ENCODE measurements at regions not wholly inside any gene's neighbourhood (a gene's known extent, or its start where the extent isn't known, plus 50 kb on each side); places are given as distances from the start of the nearest gene placed in this dataset.
"Not testable (repeated sequence)": the region's sequence is repeated elsewhere in the genome, so short reads cannot be mapped to it uniquely, and the experiment has no call there.

GRCh38 chr3:187997946-187998561 is 155.9 kb upstream of the LPP start:
- no peak for DNase-seq (ENCODE audit: low read depth)

DNA sequence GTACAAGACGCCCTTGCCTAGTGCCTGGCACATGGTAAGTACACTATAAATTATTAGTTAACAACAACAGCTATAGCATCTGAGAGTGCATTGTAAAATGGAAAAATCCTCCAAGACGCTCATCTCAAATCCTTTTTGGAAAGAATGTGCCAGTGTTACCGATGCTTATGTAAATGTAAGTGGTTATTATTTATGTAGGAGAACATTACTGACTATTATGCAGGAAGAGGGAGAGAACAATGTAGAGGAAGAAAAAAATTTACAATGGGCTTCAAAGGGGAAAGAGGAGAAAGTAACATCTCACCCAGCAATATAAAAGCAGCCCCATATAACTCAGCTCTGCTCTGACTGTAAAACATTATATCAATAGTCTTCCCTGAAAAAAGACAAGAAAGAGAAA is 155.3 kb upstream of the LPP start:
- DNase-seq (ENCODE audit: low read depth): no peak

- DNase-seq (ENCODE audit: low read depth): no peak
Observed at GRCh38 chr3:187999821-188000220, 154.1 kb upstream of the LPP start.

GRCh38 chr3:188000361-188000861 is 153.5 kb upstream of the LPP start:
- DNase-seq (ENCODE audit: low read depth): no peak

DNA sequence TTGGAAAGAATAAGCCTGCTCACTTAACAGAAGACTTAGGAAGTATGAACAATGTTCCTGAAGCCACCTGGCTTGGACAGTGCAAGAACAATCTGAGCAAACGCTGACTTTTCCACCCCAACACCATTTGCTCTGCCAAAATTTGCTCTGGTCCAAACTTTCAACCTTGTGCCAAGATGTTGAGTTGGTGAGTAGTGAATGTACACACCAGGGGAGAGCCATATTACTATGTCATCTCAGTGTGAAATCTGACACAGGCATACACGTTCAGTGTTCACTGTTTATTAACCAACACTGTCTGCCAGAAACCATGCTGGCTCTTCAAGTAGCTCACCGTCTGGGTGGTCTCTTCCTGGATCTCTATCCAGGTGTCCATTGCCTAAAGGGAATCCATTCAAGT is 152.9 kb upstream of the LPP start:
- no peak for DNase-seq (ENCODE audit: low read depth)

GRCh38 chr3:188001926-188002325 is 152.0 kb upstream of the LPP start:
- DNase-seq (ENCODE audit: low read depth): no peak

- DNase-seq (ENCODE audit: low read depth): no peak
Observed at GRCh38 chr3:188002626-188003138, 151.3 kb upstream of the LPP start.

- DNase-seq (ENCODE audit: low read depth): no peak
Observed at GRCh38 chr3:188003188-188004171, 150.5 kb upstream of the LPP start.

DNA sequence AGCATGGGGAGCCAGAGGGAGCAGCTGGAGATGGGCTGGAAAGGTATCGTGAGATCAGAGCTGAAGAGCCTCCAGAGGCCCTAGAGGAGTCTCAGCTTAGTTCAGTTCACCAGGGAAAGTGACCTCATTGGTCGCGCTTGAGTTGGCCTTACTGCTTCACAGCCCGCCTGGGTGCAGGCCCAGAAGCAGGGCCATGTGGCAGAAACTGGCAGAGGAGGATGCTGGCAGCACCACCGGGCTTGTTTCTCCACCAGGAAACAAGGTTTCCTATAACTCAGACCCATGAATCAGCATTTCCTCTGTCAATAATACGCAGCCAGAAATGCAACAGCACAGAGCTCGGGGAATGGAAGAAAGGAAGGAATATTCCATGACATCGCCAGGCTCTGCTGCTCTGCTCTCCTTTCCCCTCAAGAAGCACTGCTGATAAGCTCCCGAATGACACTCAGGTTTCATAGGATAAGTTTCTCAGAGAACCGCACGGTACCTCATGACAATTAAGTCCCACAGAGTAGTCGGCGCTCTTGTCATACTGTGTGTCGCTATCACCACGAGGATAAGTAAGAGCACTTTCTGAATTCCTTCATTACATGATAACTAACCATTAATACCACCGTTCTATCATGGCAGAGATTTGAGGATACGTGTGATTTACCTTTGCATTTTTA is 147.1 kb upstream of the LPP start:
- peak; percentile 84 for DNase-seq (ENCODE audit: low read depth)

GRCh38 chr3:188007897-188008296 is 146.1 kb upstream of the LPP start:
- no peak for DNase-seq (ENCODE audit: low read depth)

- DNase-seq (ENCODE audit: low read depth): no peak
Observed at GRCh38 chr3:188008582-188009213, 145.3 kb upstream of the LPP start.

GRCh38 chr3:188010478-188010877 is 143.5 kb upstream of the LPP start:
- no peak for DNase-seq (ENCODE audit: low read depth)

- no peak for DNase-seq (ENCODE audit: low read depth)
Observed at GRCh38 chr3:188019727-188020126, 134.2 kb upstream of the LPP start.

- DNase-seq (ENCODE audit: low read depth): no peak
Observed at GRCh38 chr3:188021041-188021440, 132.9 kb upstream of the LPP start.

GRCh38 chr3:188021502-188022040 is 132.4 kb upstream of the LPP start:
- peak; percentile 25 for DNase-seq (ENCODE audit: low read depth)

DNA sequence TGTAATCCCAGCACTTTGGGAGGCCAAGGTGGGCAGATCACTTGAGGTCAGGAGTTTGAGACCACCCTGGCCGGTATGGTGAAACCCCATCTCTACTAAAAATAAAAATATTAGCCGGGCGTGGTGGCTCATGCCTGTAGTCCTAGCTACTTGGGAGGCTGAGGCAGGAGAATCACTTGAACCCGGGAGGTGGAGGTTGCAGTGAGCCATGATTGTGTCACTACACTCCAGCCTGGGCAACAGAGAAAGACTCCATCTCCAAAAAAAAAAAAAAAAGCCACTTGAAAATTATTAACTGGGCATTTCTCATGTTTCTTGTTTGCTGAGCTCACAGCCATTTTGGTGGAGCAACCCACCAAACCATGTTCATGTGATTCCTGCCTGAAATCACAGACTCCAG is 131.1 kb upstream of the LPP start:
- not testable (repeated sequence) for DNase-seq (ENCODE audit: low read depth)

DNA sequence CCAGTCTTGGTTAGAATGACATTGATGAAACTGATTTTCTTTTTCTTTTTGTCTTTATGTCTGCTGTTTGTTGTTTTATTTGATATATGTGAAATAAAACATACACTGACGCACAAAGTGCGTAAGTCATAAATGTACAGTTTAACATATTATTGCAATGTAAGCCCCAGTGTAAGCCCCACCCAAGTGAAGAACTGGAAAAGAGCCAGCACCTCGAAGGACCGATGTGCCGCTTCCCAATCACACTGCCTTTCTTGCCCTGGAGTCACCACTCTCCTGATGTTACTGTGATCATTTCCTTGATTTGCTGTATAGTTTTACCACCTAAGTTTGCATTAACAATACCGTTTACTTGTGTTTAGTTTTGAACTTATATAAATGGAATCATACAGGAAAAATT is 128.4 kb upstream of the LPP start:
- DNase-seq (ENCODE audit: low read depth): no peak

DNA sequence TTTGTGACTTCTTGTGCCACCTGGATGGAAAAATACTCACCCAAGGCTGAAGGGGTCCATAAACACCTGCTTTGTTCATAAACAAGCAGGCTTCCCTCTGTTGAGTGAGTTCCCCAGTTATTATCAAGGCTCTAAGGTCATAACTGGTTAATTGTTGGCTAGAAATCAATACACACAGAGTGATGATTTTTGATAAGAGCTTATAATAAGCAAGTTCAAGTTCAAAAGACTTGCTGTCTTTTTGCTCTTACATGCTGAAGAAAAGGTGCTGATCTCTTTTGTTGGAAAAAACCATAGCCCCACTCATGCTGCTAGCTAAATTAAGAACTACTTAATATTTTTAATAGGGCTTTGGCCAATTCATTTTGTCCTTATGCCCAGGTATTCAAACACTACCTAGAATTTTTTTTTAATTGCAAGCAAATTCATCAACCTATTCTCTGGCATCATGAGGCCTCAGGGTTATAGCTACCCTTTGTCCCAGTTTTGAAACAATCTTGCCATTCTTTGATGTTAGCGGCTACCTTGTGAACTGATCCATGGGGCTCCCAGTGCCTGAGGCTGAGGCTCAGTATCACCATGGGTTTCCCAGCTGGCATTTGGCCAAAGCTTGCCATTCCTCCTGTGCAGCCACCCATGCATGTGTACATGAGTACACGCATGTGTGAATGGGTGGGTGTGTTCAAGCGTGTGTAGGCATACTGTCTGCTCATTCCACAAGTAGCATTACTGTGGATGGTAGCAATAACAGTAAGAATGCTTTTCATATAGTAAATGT is 127.6 kb upstream of the LPP start:
- DNase-seq (ENCODE audit: low read depth): no peak

GRCh38 chr3:188031121-188031520 is 122.8 kb upstream of the LPP start:
- no peak for DNase-seq (ENCODE audit: low read depth)

GRCh38 chr3:188034989-188035388 is 119.0 kb upstream of the LPP start:
- DNase-seq (ENCODE audit: low read depth): no peak

Measured in fibroblast of gingiva (primary cell).